Upper lobe of left lung (tissue), 6 donors: ENCODE measurements at regions not wholly inside any gene's neighbourhood (a gene's known extent, or its start where the extent isn't known, plus 50 kb on each side); places are given as distances from the start of the nearest gene placed in this dataset.
"Not testable (repeated sequence)": the region's sequence is repeated elsewhere in the genome, so short reads cannot be mapped to it uniquely, and the experiment has no call there.

Experiments used
- ATAC-seq, 2 donors: fragments of 200-7000 bp; cut with Tn5 transposase; one replicate each; pipeline ENCODE4 v1.9.1; 2022; ENCODE audit warnings: mild to moderate bottlenecking in 2 of 2, moderate library complexity in 2 of 2; ENCODE audit not compliant: low FRiP score in 2 of 2
- DNase-seq, 2 donors: peaks; one replicate each; pipeline ENCODE4 v3.0.0-alpha.2; 2019 to 2020
- H3K27ac ChIP-seq, 4 donors: fragments of 200-600 bp; sonication (generic); one replicate each; pipeline ENCODE4 v1.5.1; 2016 to 2019
- H3K27me3 ChIP-seq, 4 donors: fragments of 200-600 bp; sonication (generic); one replicate each; pipeline ENCODE4 v1.5.1; 2017 to 2019
- H3K36me3 ChIP-seq, 4 donors: fragments of 200-600 bp; sonication (generic); one replicate each; pipeline ENCODE4 v1.5.1; 2016 to 2019
- H3K4me1 ChIP-seq, 4 donors: fragments of 200-600 bp; sonication (generic); one replicate each; pipeline ENCODE4 v1.5.1; 2018 to 2019
- H3K4me3 ChIP-seq, 4 donors: fragments of 200-600 bp; sonication (generic); one replicate each; pipeline ENCODE4 v1.5.1; 2017 to 2019; ENCODE audit warnings: mild to moderate bottlenecking in 2 of 4, moderate library complexity in 1 of 4
- H3K9me3 ChIP-seq, 4 donors: fragments of 200-600 bp; sonication (generic); one replicate each; pipeline ENCODE4 v1.5.1; 2018 to 2019
- CTCF ChIP-seq, 6 experiments: fragments of 450-650 bp in 4 of 6; fragments of 200-600 bp in 2 of 6; sonication (generic) in 2 of 6; IDR thresholded peaks; one replicate each; pipeline ENCODE4 v1.5.1; 2016 to 2019; ENCODE audit warnings: antibody characterized with exemption in 6 of 6
- EP300 ChIP-seq, 4 donors: sonication (generic); formaldehyde crosslinking; IDR thresholded peaks; one replicate each; pipeline ENCODE4 v1.5.1; 2017; ENCODE audit warnings: antibody characterized with exemption in 4 of 4, control low read depth in 2 of 4
- POLR2A ChIP-seq, 4 donors: fragments of 450-650 bp; IDR thresholded peaks; one replicate each; pipeline ENCODE4 v1.5.1; 2016 to 2017; ENCODE audit warnings: antibody characterized with exemption in 4 of 4, mild to moderate bottlenecking in 2 of 4
- POLR2AphosphoS5 ChIP-seq, 2 donors: sonication (generic); formaldehyde crosslinking; IDR thresholded peaks; one replicate each; pipeline ENCODE4 v1.5.1; 2017; ENCODE audit warnings: antibody characterized with exemption in 2 of 2
- WGBS, 2 donors: methylation state at CpG; one replicate each; pipeline ENCODE4 v1.1.5; 2017 to 2018; 5-methylcytosine and 5-hydroxymethylcytosine counted together
- donor health status: DM: no; HTN: no; CAD: no; lungs with moderate emphysema.
- donor health status: DM: no; HTN: yes; CAD: no; lungs with severe emphysema.

- no peaks in the 10 kb centered on the region for H3K9me3 ChIP-seq
- H3K4me3 ChIP-seq: no peak overlapping the region
- WGBS, 2 donors: 96 to 100% methylated on average over 2 of the region's 2 CpGs
- H3K27ac ChIP-seq: no peak overlapping the region
- H3K4me1 ChIP-seq: peaks cover 1 to 9% (median 4%) of the 10 kb centered on the region in 4 donors
- no peak for DNase-seq
- TF ChIP-seq POLR2A (IDR thresholded peaks at IDR 0.05): no peak
- TF ChIP-seq CTCF (IDR thresholded peaks at IDR 0.05): no peak
- no peak for TF ChIP-seq POLR2AphosphoS5 (IDR thresholded peaks at IDR 0.05)
- TF ChIP-seq EP300 (IDR thresholded peaks at IDR 0.05): no peak
- ATAC-seq: no peak
- H3K27me3 ChIP-seq: no peaks in the 10 kb centered on the region
- no peaks in the 10 kb centered on the region for H3K36me3 ChIP-seq
These were observed 286.8 kb upstream of the AMIGO2 start for GRCh38 chr12:47366579-47366978.

- no peak for ATAC-seq
- H3K4me1 ChIP-seq: peaks cover 6 to 13% (median 8%) of the 10 kb centered on the region in 4 donors
- no peaks in the 10 kb centered on the region for H3K9me3 ChIP-seq
- H3K27ac ChIP-seq: no peak overlapping the region
- H3K4me3 ChIP-seq: no peak overlapping the region
- no peaks in the 10 kb centered on the region for H3K27me3 ChIP-seq
- no peaks in the 10 kb centered on the region for H3K36me3 ChIP-seq
- no peak for TF ChIP-seq EP300 (IDR thresholded peaks at IDR 0.05)
- no peak for TF ChIP-seq POLR2AphosphoS5 (IDR thresholded peaks at IDR 0.05)
- TF ChIP-seq POLR2A (IDR thresholded peaks at IDR 0.05): no peak
- TF ChIP-seq CTCF (IDR thresholded peaks at IDR 0.05): no peak
- no peak for DNase-seq
- 76 to 83% methylated on average over 2 of the region's 2 CpGs for WGBS, 2 donors
These were observed 286.4 kb upstream of the AMIGO2 start for GRCh38 chr12:47366157-47366556.

- WGBS, 2 donors: 77 to 84% methylated on average over 7 of the region's 7 CpGs
- H3K27ac ChIP-seq, DNase-seq, H3K27me3 ChIP-seq, H3K9me3 ChIP-seq, H3K36me3 ChIP-seq, H3K4me3 ChIP-seq, ATAC-seq: not testable (repeated sequence)
- H3K4me1 ChIP-seq: peaks cover 7 to 18% (median 9%) of the 10 kb centered on the region in 4 donors
These were observed 285.8 kb upstream of the AMIGO2 start for GRCh38 chr12:47365443-47366076.

- Histone ChIP-seq H3K27ac (no peak overlapping the region), H3K9me3 (no peaks in the 10 kb centered on the region), H3K4me3 (no peak overlapping the region), H3K36me3 (no peaks in the 10 kb centered on the region), H3K4me1 (peaks cover 12 to 24% (median 14%) of the 10 kb centered on the region in 4 donors), H3K27me3 (no peaks in the 10 kb centered on the region)
- WGBS, 2 donors: 95 to 96% methylated on average over 2 of the region's 2 CpGs
- ATAC-seq (no peak), DNase-seq (no peak)
- TF ChIP-seq CTCF (IDR thresholded peaks at IDR 0.05) (no peak), EP300 (IDR thresholded peaks at IDR 0.05) (no peak), POLR2AphosphoS5 (IDR thresholded peaks at IDR 0.05) (no peak), POLR2A (IDR thresholded peaks at IDR 0.05) (no peak)
These were observed 284.5 kb upstream of the AMIGO2 start for GRCh38 chr12:47364261-47364660.

GRCh38 chr12:47362126-47362705 lies 282.5 kb upstream of the AMIGO2 start:
- no peak for TF ChIP-seq EP300 (IDR thresholded peaks at IDR 0.05)
- TF ChIP-seq POLR2A (IDR thresholded peaks at IDR 0.05): no peak
- ATAC-seq (no peak), DNase-seq (no peak)
- H3K36me3 ChIP-seq: no peaks in the 10 kb centered on the region
- no peaks in the 10 kb centered on the region for H3K9me3 ChIP-seq
- no peak overlapping the region for H3K4me3 ChIP-seq
- H3K27ac ChIP-seq: peak overlapping the region in 1 of 4 donors; percentile 87
- WGBS, 2 donors: 88 to 96% methylated on average over 3 of the region's 3 CpGs
- H3K27me3 ChIP-seq: no peaks in the 10 kb centered on the region
- H3K4me1 ChIP-seq: peaks cover 12 to 24% (median 14%) of the 10 kb centered on the region in 4 donors
